ENCODE measurements at regions not wholly inside any gene's neighbourhood (a gene's known extent, or its start where the extent isn't known, plus 50 kb on each side); places are given as distances from the start of the nearest gene placed in this dataset.
"Not testable (repeated sequence)": the region's sequence is repeated elsewhere in the genome, so short reads cannot be mapped to it uniquely, and the experiment has no call there.

DNA sequence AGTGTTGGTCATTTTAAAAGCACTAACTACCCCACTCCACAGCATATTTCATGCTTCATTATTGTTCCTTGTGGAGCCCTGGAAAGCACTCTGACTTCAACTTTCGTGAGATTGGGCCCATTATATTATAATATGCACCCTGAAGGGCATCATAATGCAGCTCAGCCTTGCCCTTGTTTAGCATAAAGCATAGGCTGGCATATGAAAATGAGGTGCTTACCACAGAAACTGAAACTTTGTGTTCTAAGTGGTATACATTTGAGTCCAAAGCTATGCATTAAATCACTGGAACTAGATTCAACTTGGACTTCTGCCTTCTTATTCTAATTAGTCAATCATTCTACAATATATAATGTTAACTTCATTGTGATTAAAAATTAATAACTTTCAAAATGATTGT, 1027.9 kb downstream of the STIM2 start:
- no peak for DNase-seq

DNA sequence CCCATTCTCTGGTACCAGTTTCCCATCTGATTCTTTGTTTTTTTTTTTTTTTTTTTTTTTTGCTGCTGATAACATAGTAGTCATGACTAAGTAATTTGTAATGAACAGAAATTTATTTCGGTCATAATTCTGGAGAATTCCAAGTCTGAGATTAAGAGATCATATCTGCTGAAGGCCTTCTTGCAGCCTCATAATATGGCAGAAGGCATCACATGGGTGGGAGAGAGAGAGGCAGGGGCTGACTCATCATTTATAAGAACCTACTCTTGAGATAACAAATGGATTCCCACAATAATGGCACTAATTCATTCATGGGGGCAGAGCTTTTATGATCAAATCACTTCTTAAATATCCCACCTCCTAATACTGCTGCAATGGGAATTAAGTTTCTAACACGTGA, 1034.3 kb downstream of the STIM2 start:
- DNase-seq = no peak

DNA sequence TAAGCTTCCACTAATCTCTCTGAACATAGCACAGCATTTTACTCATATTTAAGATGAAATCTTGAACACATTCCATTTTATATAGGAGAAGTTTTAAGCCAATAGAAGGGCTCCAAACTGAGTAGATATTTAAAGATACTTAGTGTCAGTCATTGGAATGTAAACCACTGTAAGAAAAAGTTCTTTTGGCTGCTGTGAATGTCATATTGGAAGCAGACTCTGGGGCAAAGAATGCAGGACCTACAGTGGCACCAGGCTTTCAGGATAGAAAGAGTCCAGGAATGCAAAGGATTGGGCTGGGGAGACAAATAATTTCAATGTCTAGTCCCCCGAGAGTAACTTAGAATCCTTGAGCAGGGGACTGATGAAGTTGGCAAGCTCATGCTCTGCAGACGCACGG, 1047.7 kb downstream of the STIM2 start:
- DNase-seq = no peak

DNA sequence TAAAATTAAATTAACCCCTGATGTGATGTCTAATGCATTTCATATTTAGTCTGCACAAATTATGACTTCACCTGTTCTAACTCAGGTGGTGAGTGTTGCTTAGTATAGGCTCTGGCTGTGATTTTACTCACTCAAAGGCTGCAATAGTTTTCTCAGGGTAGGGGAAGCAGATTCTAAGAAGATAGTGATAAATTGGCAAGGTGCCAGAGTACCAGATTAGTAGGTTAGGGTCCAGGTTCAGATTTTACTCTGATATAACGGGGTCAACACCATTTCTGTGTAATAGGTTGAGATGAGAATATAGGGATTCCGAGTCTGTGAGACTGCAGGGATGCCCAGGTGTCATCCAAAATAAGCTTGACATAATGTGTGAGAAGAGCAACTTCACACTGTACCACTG, 1049.6 kb downstream of the STIM2 start:
- no peak for DNase-seq

DNA sequence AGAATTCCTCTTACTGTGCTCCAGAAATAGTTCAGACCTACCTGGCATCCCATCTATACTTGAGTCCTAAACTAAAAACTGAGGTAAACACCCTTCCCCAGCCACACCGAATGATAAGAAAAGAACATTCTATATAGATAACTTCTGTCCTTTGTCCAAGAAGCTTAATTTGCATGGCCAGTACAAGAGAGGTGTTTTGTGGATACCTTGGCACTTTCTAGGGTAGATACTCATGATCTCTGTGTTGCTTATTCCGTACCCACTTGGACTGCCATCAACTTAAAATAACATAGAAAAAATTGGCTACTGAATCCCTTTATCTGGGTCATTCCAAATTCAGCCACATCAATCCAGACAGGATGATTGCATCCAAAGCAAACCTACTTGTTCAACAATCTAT, 1050.4 kb downstream of the STIM2 start:
- no peak for DNase-seq

DNA sequence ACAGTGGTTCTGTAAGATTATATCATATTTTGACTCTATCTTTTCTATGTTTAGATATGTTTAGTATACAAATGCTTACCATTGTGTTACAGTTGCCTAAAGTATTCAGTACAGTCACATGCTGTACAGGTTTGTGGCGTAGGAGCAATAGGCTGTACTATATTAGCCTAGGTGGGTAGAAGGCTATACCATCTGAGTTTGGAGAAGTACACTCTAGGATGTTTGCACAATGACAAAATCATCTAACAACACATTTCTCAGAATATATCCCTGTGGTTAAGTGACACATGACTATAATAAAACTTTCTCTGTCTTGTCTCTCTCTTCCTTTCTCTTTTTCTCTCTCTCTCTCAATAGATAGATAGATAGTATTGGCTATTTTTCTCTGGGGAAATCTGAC, 1053.1 kb downstream of the STIM2 start:
- DNase-seq = no peak

DNA sequence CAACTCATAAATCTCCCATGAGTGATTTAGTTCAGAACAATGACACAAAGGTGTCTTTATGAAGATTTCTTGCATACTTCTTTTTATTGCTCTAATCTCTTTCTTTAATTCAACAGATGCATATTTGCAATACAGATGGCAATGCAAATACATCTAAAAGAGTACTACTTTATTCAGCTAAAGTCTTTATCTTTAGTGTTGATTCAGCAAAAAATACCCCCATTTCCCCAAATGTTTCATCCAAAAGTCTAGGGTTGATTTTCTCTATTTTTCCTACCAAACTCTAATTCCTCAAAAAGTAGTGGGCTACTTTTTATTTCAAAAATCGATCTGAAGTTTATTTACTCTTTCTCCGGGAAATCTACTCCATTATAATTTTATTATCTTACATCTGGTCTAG, 1055.2 kb downstream of the STIM2 start:
- no peak for DNase-seq

DNA sequence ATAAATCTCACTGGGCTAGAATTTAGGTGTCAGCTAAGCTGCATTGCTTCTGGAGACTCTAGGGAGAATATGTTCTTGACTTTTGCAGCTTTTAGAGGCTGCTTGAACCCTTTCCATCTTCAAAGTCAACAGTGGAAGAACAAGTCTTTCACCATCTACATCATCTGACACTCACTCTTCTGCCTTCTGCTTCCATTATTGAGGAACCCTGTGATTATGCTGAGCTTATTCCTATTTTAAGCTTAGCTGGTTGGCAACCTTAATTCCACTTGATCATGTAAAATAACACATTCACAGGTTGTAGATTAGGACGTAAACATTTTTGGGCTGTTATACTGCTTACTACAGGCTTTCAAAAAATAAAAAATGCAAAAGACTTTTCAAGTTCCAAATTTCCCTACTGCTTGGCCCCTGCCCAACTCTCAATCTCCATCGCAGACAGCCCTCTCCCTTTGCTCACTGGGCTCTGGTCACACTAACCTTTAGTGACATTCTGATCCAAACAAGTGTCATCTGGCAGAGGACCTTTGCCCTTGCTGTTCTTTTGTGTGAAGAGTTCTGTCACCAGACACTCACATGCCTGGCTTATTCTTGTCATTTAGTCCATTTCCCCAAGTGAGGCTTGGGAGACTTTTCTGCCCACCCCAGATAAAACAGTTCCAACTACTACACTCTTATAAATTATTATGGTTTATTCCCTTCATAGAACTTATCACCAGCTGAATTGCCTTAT, 1056.0 kb downstream of the STIM2 start:
- DNase-seq = no peak

DNA sequence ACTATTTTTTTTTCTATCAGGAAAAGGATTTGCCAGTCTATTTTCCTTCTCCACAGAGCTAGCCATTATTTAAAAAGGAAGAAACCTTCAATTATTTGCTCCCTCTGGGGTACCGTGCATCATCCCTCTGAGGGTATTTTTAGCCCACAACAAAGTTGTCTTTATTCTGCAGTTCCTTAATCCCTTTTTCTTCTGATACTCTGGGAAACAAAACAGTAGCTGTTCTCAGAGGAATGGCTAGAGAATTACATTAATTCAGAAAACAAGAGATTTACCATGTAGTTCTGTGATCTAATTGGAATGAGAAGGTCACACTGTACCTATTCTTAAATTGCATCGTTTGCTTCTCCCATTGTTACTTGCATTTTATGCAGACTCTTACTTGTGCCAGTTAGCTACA, 1056.7 kb downstream of the STIM2 start:
- no peak for DNase-seq

DNA sequence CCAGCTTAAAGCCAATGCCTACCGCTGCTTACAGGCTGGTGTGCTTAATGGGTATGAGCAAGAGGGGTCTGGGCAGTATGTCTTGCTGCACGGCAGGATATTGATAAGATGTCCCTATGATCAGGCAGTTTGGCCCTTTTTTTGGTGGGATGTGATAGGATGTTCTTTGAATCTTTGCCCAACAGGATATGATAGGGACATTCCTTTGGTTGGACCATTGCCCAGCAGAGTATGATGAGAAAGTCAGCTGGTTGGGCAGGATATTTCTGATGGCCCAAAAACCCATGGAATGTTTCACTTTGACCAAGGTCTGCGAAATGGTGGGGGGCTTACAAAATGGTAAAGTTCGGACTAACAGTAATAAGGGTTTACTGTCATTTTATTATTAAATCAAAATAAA, 1060.6 kb downstream of the STIM2 start:
- DNase-seq = no peak

DNA sequence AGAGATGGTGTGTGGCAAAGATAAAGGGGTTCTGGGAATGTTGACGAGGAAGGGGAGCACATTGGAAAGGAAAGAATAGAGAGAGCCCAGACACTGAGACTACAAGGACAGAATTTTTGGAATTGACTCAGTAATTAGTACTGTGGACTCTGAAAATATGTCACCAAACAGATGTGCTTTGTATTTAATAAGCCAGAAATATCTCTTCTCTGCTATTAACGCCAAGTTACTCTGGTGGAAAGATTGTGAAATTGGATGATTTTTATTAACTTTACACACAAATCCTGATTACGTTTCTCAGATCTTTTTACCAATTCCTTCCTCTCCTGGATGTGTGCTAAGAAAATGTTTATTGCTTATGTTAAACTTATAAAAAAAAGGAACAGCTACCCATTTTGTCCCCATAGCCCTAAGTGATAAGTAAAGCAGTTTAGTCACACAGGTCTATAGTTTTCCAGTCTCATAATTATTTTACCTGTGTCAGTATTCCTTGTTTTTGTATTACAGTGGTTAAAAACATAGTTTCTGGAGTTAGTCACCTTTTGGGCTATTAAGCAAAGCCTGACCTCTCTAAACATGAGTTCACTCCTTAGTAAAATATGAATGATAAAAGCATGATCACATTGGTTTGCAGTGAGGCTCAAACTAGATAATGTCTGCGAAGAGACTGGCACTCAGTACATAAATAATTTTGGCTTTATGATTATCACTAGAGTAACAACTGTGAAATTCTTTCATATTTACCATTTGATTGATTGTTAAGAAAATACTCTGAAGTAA, 1068.3 kb downstream of the STIM2 start:
- DNase-seq = no peak

DNA sequence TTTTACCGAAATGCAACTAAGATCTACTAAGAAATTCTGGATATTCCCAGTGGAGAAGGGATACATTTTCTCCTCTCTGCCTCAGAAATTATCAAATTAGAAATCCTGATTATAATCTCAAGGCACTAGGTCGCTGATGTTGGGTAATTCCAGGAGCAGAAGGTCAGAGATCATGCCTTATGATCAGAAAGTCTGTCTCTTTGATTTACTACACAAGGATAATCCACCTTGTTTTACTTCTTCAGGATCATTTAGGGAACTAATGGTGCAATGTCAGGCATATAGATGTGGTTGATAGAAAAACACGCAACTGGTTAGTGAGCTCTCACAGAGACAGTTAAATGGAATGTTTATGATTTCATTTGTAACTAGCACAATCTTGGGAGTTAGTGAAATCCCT, 1069.7 kb downstream of the STIM2 start:
- no peak for DNase-seq

DNA sequence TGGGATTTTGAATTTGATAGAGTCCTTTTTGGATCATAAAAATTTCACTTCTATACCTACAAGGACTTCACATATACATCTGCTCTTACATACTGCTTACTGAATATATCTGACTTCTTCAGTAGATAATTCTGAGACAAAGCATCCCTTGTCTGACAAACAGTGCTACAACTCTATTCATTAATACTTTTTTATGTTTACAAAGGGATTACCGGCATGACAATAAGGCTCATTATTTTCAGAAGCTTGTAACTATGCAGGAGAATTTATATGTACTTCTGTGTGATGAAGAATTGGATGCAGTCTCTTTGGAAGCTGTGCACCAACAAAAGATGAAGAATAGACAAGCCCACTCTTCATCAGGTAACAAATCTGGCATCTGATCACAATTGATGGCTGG, 1070.3 kb downstream of the STIM2 start:
- DNase-seq = no peak

DNA sequence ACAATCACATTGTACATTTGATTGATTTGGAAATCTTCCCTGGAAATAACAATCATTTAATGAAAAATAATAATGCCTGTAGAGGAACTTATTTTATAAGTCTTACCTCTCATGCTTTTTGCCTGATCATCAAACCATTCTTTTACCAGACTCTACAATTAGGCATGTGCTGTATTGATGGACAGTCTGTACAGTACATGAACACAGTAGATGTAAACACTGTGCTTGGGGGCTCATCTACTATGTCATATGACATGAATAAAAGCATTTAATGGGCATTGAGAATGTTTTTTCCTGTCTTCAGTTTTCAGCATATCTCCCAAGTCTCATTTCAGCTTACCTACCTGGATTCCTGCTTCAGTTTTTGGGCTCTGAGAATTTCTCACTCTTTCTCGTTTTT, 1070.9 kb downstream of the STIM2 start:
- no peak for DNase-seq

DNA sequence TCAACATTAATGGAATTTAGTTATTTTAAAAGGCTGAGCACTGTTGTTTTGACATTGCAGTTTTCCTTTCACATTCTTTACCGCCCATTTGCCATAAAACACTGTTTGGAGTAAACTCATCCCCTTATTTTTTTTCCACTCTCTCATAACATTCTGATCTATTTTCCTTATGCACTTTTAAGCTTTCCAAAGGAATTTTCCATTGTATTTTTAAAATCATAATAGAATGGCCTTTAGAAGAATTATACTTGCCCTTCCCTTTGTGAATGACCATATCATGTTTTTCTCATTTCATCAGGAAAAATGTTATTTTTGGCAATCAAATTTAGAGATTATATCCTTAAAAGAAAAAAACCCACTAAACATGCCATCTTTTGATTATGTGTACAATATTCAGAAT, 1074.2 kb downstream of the STIM2 start:
- no peak for DNase-seq

DNA sequence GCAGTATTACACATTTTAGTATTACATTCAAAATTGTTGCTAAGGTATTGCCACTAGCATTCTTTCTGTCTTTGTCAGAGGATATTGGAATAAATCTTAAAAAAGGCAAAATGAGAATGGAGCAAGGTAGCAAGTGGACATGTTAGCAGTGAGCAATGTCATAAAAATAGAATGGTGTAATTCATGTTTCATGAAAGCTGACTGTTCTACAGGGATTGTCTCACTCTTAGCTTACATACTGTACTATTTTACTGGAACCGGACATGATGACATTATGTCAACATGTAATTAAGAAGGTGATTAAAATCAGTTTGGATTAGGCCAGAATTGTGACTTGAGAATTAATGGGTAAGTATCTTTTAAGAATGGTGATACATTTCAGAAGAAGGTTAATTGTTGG, 1086.2 kb downstream of the STIM2 start:
- DNase-seq = no peak

DNA sequence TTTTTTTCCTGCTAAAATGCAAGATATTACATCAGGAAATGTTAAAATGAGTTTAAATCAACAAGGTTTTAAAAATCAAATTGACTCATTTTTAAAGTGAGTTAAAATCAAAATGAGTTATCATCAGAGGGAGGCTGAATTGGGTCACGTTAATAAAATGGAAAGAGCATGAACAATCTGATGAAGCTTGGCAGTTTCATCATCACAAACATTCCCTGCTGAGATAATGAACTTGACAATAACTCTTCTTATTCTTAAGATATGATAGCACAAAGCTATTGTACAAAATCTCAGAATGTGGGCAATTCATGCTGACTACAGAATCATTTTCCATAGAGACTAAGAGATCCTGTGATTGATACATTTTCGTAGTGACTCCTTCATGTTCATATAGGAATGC, 1086.7 kb downstream of the STIM2 start:
- no peak for DNase-seq

DNA sequence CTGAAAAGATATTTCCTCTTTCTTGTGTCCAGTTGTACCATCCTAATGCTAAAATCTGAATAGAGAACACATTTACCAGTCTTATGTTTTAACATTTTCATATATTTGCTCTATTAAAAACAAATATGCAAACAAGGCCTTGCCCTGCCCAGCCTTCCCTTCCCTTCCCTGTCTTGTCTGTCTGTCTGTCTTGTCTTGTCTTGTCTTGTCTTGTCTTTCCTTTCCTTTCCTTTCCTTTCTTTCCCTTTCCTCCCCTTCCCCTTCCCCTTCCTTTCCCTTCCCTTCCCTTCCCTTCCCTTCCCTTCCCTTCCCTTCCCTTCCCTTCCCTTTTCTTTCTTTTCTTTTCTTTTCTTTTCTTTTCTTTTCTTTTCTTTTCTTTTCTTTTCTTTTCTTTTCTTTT, 1103.5 kb downstream of the STIM2 start:
- DNase-seq = no peak

DNA sequence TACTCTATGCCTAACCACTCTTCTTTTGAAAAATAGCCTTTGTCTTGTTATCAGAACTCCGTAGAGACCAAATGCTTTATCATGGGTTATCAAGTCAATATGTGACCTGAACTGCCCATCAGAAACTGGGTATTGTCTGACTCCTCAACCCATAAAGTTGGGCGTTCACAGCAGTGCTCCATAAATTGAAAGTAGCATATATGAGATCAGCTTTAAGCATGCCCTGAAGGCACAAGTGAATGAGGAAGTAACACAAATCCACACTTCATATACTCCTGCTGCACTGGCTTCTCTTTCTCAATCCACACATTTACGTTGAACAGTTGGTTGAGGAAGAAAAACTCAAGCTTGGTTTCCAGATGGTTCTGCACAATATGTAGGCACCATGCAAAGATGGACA, 1106.0 kb downstream of the STIM2 start:
- DNase-seq = no peak

DNA sequence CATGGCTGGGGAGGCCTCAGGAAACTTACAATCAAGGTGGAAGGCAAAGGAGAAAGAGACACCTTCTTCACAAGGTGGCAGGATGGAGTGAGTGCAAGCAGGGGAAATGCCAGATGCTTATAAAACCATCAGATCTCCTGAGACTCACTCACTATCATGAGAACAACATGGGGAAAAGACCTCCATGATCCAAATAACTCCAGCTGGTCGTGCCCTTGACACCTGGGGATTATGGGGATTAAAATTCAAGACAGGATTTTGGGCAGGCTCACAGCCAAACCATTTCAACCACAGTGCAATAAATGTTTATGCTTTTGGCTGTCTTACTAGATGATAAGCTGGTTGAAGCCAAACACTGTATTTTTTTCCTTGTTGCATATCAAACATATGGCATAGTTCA, 1112.4 kb downstream of the STIM2 start:
- DNase-seq = no peak

DNA sequence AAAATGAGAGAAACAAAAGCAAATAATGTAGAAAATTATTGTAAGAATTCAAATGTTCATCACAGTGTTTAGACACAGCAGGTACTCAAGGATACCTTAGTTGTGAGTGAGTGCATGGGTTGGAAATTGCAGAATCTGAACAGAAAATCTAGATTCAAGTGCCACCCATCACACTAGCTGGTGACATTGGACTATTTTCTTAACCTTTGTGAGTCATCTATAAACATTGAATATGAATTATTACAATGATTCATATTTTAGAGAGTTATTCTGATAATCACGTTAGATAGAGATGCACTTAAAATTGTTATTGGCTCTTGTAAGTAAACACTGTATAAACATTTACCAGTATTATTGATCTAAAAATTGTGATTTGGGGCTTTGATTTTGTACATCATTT, 1113.1 kb downstream of the STIM2 start:
- DNase-seq = no peak

DNA sequence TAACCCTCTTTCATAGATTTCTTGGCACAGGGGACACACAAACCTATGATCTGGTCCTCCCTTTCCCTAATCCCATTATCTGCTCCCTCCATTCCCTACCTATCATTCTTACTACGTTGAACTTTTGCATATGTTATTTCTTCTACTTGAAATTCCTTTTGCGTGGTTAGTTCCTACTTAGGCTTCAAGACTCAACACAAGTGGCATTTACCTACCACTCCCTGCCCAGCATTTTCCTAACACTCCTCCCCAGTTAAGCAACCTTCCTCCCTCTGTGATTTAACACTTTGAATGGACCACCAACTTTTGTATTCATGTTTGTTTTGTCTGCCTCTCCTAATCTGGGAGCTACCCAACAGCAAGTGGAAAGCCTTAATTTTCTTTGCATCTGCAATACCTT, 1113.7 kb downstream of the STIM2 start:
- DNase-seq = no peak

DNA sequence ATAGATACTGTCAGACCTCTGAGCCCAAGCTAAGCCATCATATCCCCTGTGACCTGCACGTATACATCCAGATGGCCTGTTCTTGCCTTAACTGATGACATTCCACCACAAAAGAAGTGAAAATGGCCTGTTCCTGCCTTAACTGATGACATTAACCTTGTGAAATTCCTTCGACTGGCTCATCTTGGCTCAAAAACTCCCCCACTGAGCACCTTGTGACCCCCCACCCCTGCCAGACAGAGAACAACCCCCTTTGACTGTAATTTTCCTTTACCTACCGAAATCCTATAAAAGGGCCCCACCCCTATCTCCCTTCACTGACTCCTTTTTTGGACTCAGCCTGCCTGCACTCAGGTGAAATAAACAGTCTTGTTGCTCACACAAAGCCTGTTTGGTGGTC, 1114.2 kb downstream of the STIM2 start:
- DNase-seq = not testable (repeated sequence)

DNA sequence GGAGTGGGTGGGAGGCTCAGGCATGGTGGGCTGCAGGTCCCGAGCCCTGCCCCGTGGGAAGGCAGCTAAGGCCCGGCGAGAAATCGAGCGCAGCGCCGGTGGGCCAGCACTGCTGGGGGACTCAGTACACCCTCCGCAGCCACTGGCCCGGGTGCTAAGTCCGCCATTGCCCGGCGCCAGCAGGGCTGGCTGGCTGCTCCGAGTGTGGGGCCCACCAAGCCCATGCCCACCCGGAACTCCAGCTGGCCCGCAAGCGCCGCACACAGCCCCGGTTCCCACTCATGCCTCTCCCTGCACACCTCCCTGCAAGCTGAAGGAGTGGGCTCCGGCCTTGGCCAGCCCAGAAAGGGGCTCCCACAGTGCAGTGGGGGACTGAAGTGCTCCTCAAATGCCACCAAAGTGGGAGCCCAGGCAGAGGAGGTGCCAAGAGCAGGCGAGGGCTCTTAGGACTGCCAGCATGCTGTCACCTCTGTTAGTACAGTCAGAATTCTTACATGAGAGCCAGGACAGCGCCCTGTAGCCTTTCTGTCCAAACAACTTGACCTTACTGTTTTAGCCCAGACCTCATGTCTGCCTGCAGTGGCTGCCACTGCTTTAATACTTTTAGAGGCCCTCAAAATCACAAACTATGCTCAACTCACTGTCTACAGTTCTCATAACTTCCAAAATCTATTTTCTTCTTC, 1117.9 kb downstream of the STIM2 start:
- not testable (repeated sequence) for DNase-seq

All from right forelimb (tissue), 1 donor.